ENCODE measurements at regions not wholly inside any gene's neighbourhood (a gene's known extent, or its start where the extent isn't known, plus 50 kb on each side); places are given as distances from the start of the nearest gene placed in this dataset.
"Not testable (repeated sequence)": the region's sequence is repeated elsewhere in the genome, so short reads cannot be mapped to it uniquely, and the experiment has no call there.

- H3K27me3 ChIP-seq (ENCODE audit: control insufficient read depth, insufficient read depth, low read length) = no peaks in the 10 kb centered on the region
- no peak overlapping the region for H3K4me3 ChIP-seq (ENCODE audit: low read depth, low read length)
- H3K36me3 Mint-ChIP-seq = no peaks in the 10 kb centered on the region
- H3K4me1 ChIP-seq (ENCODE audit: control insufficient read depth, insufficient read depth, low read length, poor library complexity, severe bottlenecking) = no peaks in the 10 kb centered on the region
- no peak overlapping the region for H3K4me3 Mint-ChIP-seq
- no peaks in the 10 kb centered on the region for H3K9me3 ChIP-seq (ENCODE audit: control insufficient read depth in 2 of 2, low read length in 2 of 2)
- no peaks in the 10 kb centered on the region for H3K36me3 ChIP-seq (ENCODE audit: control insufficient read depth, insufficient read depth, low read length)
- no peak overlapping the region for H3K27ac ChIP-seq (ENCODE audit: insufficient read depth, low read length, poor library complexity, severe bottlenecking)
- DNase-seq (no peak), ATAC-seq (ENCODE audit: low read depth in 2 of 2) (no peak)
- no peaks in the 10 kb centered on the region for H3K4me1 Mint-ChIP-seq
- peaks cover 12% of the 10 kb centered on the region for H3K27me3 Mint-ChIP-seq
- H3K27ac Mint-ChIP-seq = no peak overlapping the region
- peaks cover 0 to 2% (median 0%) of the 10 kb centered on the region in 7 donors for H3K9me3 Mint-ChIP-seq
Observed at GRCh38 chr3:98705212-98705611, 57.9 kb upstream of the ST3GAL6 start.

- no peaks in the 10 kb centered on the region for H3K4me1 Mint-ChIP-seq
- Histone ChIP-seq H3K27me3 (ENCODE audit: control insufficient read depth, insufficient read depth, low read length) (no peaks in the 10 kb centered on the region), H3K4me1 (ENCODE audit: control insufficient read depth, insufficient read depth, low read length, poor library complexity, severe bottlenecking) (no peaks in the 10 kb centered on the region), H3K36me3 (ENCODE audit: control insufficient read depth, insufficient read depth, low read length) (no peaks in the 10 kb centered on the region), H3K27ac (ENCODE audit: insufficient read depth, low read length, poor library complexity, severe bottlenecking) (no peak overlapping the region), H3K9me3 (ENCODE audit: control insufficient read depth in 2 of 2, low read length in 2 of 2) (no peaks in the 10 kb centered on the region), H3K4me3 (ENCODE audit: low read depth, low read length) (no peak overlapping the region)
- H3K27ac Mint-ChIP-seq = no peak overlapping the region
- no peak overlapping the region for H3K4me3 Mint-ChIP-seq
- no peak for ATAC-seq (ENCODE audit: low read depth in 2 of 2)
- no peaks in the 10 kb centered on the region for H3K36me3 Mint-ChIP-seq
- peaks cover 12% of the 10 kb centered on the region for H3K27me3 Mint-ChIP-seq
- H3K9me3 Mint-ChIP-seq = peaks cover 0 to 2% (median 0%) of the 10 kb centered on the region in 7 donors
- DNase-seq = no peak
Observed at GRCh38 chr3:98705694-98706093, 57.4 kb upstream of the ST3GAL6 start.

GRCh38 chr3:98708681-98709080 lies 54.5 kb upstream of the ST3GAL6 start:
- not testable (repeated sequence) for ATAC-seq (ENCODE audit: low read depth in 2 of 2); H3K4me1 Mint-ChIP-seq; H3K36me3 Mint-ChIP-seq; H3K27ac Mint-ChIP-seq; H3K27me3 ChIP-seq (ENCODE audit: control insufficient read depth, insufficient read depth, low read length); H3K4me3 Mint-ChIP-seq; H3K4me3 ChIP-seq (ENCODE audit: low read depth, low read length); H3K27ac ChIP-seq (ENCODE audit: insufficient read depth, low read length, poor library complexity, severe bottlenecking); H3K9me3 Mint-ChIP-seq; H3K4me1 ChIP-seq (ENCODE audit: control insufficient read depth, insufficient read depth, low read length, poor library complexity, severe bottlenecking); DNase-seq; H3K9me3 ChIP-seq (ENCODE audit: control insufficient read depth in 2 of 2, low read length in 2 of 2); H3K36me3 ChIP-seq (ENCODE audit: control insufficient read depth, insufficient read depth, low read length)
- H3K27me3 Mint-ChIP-seq = peaks cover 19% of the 10 kb centered on the region

GRCh38 chr3:98709441-98709840 lies 53.7 kb upstream of the ST3GAL6 start:
- no peak overlapping the region for H3K27ac ChIP-seq (ENCODE audit: insufficient read depth, low read length, poor library complexity, severe bottlenecking)
- no peaks in the 10 kb centered on the region for H3K36me3 Mint-ChIP-seq
- no peak overlapping the region for H3K4me3 ChIP-seq (ENCODE audit: low read depth, low read length)
- H3K27ac Mint-ChIP-seq = no peak overlapping the region
- no peaks in the 10 kb centered on the region for H3K27me3 ChIP-seq (ENCODE audit: control insufficient read depth, insufficient read depth, low read length)
- H3K27me3 Mint-ChIP-seq = peaks cover 19% of the 10 kb centered on the region
- H3K9me3 Mint-ChIP-seq = peaks cover 0 to 2% (median 0%) of the 10 kb centered on the region in 7 donors
- no peaks in the 10 kb centered on the region for H3K4me1 ChIP-seq (ENCODE audit: control insufficient read depth, insufficient read depth, low read length, poor library complexity, severe bottlenecking)
- no peaks in the 10 kb centered on the region for H3K9me3 ChIP-seq (ENCODE audit: control insufficient read depth in 2 of 2, low read length in 2 of 2)
- peak overlapping the region in 1 of 4 donors; percentile 79 for H3K4me3 Mint-ChIP-seq
- no peaks in the 10 kb centered on the region for H3K36me3 ChIP-seq (ENCODE audit: control insufficient read depth, insufficient read depth, low read length)
- no peaks in the 10 kb centered on the region for H3K4me1 Mint-ChIP-seq
- no peak for DNase-seq
- no peak for ATAC-seq (ENCODE audit: low read depth in 2 of 2)

- H3K4me1 ChIP-seq (ENCODE audit: control insufficient read depth, insufficient read depth, low read length, poor library complexity, severe bottlenecking) = no peaks in the 10 kb centered on the region
- Mint-ChIP-seq H3K27me3 (peaks cover 15% of the 10 kb centered on the region), H3K27ac (no peak overlapping the region), H3K9me3 (peaks cover 0 to 2% (median 0%) of the 10 kb centered on the region in 7 donors), H3K4me3 (no peak overlapping the region), H3K36me3 (no peaks in the 10 kb centered on the region), H3K4me1 (no peaks in the 10 kb centered on the region)
- H3K27ac ChIP-seq (ENCODE audit: insufficient read depth, low read length, poor library complexity, severe bottlenecking) = no peak overlapping the region
- no peak overlapping the region for H3K4me3 ChIP-seq (ENCODE audit: low read depth, low read length)
- no peaks in the 10 kb centered on the region for H3K36me3 ChIP-seq (ENCODE audit: control insufficient read depth, insufficient read depth, low read length)
- ATAC-seq (ENCODE audit: low read depth in 2 of 2) (no peak), DNase-seq (no peak)
- no peaks in the 10 kb centered on the region for H3K27me3 ChIP-seq (ENCODE audit: control insufficient read depth, insufficient read depth, low read length)
- H3K9me3 ChIP-seq (ENCODE audit: control insufficient read depth in 2 of 2, low read length in 2 of 2) = no peaks in the 10 kb centered on the region
Observed at GRCh38 chr3:98710067-98710659, 53.0 kb upstream of the ST3GAL6 start.

GRCh38 chr3:98711426-98711825 lies 51.7 kb upstream of the ST3GAL6 start:
- no peak overlapping the region for H3K4me3 ChIP-seq (ENCODE audit: low read depth, low read length)
- no peaks in the 10 kb centered on the region for H3K9me3 ChIP-seq (ENCODE audit: control insufficient read depth in 2 of 2, low read length in 2 of 2)
- H3K27me3 ChIP-seq (ENCODE audit: control insufficient read depth, insufficient read depth, low read length) = no peaks in the 10 kb centered on the region
- no peaks in the 10 kb centered on the region for H3K4me1 ChIP-seq (ENCODE audit: control insufficient read depth, insufficient read depth, low read length, poor library complexity, severe bottlenecking)
- no peak overlapping the region for H3K27ac Mint-ChIP-seq
- DNase-seq (no peak), ATAC-seq (ENCODE audit: low read depth in 2 of 2) (no peak)
- H3K36me3 Mint-ChIP-seq = no peaks in the 10 kb centered on the region
- no peak overlapping the region for H3K27ac ChIP-seq (ENCODE audit: insufficient read depth, low read length, poor library complexity, severe bottlenecking)
- H3K36me3 ChIP-seq (ENCODE audit: control insufficient read depth, insufficient read depth, low read length) = no peaks in the 10 kb centered on the region
- no peak overlapping the region for H3K4me3 Mint-ChIP-seq
- peaks cover 0 to 2% (median 0%) of the 10 kb centered on the region in 7 donors for H3K9me3 Mint-ChIP-seq
- H3K4me1 Mint-ChIP-seq = no peaks in the 10 kb centered on the region
- peaks cover 15% of the 10 kb centered on the region for H3K27me3 Mint-ChIP-seq

GRCh38 chr3:98712726-98713125 lies 50.4 kb upstream of the ST3GAL6 start:
- H3K9me3 ChIP-seq (ENCODE audit: control insufficient read depth in 2 of 2, low read length in 2 of 2) = no peaks in the 10 kb centered on the region
- H3K36me3 ChIP-seq (ENCODE audit: control insufficient read depth, insufficient read depth, low read length) = no peaks in the 10 kb centered on the region
- Mint-ChIP-seq H3K4me1 (no peaks in the 10 kb centered on the region), H3K36me3 (no peaks in the 10 kb centered on the region), H3K27ac (no peak overlapping the region), H3K9me3 (peaks cover 0 to 4% (median 0%) of the 10 kb centered on the region in 7 donors), H3K4me3 (no peak overlapping the region), H3K27me3 (peaks cover 15% of the 10 kb centered on the region)
- H3K4me1 ChIP-seq (ENCODE audit: control insufficient read depth, insufficient read depth, low read length, poor library complexity, severe bottlenecking) = no peaks in the 10 kb centered on the region
- no peak overlapping the region for H3K4me3 ChIP-seq (ENCODE audit: low read depth, low read length)
- H3K27me3 ChIP-seq (ENCODE audit: control insufficient read depth, insufficient read depth, low read length) = no peaks in the 10 kb centered on the region
- no peak for ATAC-seq (ENCODE audit: low read depth in 2 of 2)
- H3K27ac ChIP-seq (ENCODE audit: insufficient read depth, low read length, poor library complexity, severe bottlenecking) = no peak overlapping the region
- DNase-seq = no peak

- H3K9me3 ChIP-seq (ENCODE audit: control insufficient read depth in 2 of 2, low read length in 2 of 2); DNase-seq; H3K27ac ChIP-seq (ENCODE audit: insufficient read depth, low read length, poor library complexity, severe bottlenecking); H3K9me3 Mint-ChIP-seq; H3K27me3 ChIP-seq (ENCODE audit: control insufficient read depth, insufficient read depth, low read length); ATAC-seq (ENCODE audit: low read depth in 2 of 2); H3K27ac Mint-ChIP-seq; H3K36me3 Mint-ChIP-seq; H3K4me1 ChIP-seq (ENCODE audit: control insufficient read depth, insufficient read depth, low read length, poor library complexity, severe bottlenecking); H3K36me3 ChIP-seq (ENCODE audit: control insufficient read depth, insufficient read depth, low read length); H3K4me3 Mint-ChIP-seq; H3K4me1 Mint-ChIP-seq; H3K4me3 ChIP-seq (ENCODE audit: low read depth, low read length): not testable (repeated sequence)
- H3K27me3 Mint-ChIP-seq = peaks cover 15% of the 10 kb centered on the region
Observed at GRCh38 chr3:98713332-98713731, 49.8 kb upstream of the ST3GAL6 start.
